ENCODE measurements at regions not wholly inside any gene's neighbourhood (a gene's known extent, or its start where the extent isn't known, plus 50 kb on each side); places are given as distances from the start of the nearest gene placed in this dataset.
A peak's percentile ranks its signal among the peaks of the same experiment; 100 is the strongest.
"Not testable (repeated sequence)": the region's sequence is repeated elsewhere in the genome, so short reads cannot be mapped to it uniquely, and the experiment has no call there.

DNA sequence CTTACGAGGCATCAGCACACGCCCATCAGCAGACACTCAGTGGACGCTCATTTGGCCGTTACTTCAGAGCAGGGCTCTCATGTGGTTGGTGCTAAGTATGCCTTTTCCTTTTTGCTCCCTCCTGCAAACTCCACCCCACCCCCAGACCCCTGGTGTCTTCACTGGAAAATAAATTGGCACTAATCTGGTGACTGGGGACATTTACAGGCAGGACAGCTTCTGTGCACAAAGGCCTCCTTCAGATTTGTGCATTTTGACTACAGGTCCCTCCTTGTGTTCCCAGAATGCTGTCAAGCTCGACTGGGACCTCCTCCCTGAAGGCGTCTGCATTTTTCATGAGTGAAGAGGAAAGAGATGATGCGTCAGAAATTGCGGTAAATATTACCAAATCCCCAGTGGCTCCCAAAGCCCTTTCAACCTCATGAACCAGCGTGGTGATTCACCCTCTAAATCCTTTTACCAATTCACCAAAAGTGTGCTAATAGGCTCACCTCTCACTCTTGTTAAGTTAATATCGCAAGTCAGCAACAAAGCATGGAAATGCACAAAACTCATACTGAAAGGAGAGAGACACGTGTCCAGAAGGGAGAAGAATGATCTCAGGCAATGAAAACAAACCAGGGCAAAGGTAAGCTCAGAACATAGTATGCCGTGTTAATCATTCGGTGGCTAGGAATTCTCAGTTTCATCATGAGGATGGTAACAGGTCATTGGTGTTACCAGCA, 119.0 kb downstream of the NKX6-1 start:
- no peak for DNase-seq

GRCh38 chr4:84378983-84379382, 120.1 kb downstream of the NKX6-1 start:
- DNase-seq = no peak

- DNase-seq = no peak
Measured at GRCh38 chr4:84378356-84378755, 120.7 kb downstream of the NKX6-1 start.

DNA sequence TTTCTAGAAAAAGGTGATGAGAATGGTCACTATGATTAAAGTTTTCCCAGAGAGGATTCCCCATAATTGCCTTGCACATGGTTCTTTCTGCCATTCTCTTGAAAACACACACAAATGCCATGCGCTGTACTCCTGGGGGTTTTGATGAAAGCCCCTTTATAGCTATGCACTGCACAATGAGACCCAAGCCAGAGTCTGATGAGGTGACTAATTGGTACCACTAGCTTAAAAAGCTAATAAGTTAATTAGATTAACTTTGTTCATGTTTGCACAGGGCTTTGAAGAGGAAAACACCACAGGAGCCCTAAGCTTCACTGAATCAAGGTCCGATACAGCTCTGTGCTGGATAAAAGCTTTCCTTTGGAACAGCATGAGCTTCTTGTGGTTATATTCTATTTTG, 132.2 kb downstream of the NKX6-1 start:
- no peak for DNase-seq

- DNase-seq = no peak
Measured at GRCh38 chr4:84366161-84366560, 132.9 kb downstream of the NKX6-1 start.

DNA sequence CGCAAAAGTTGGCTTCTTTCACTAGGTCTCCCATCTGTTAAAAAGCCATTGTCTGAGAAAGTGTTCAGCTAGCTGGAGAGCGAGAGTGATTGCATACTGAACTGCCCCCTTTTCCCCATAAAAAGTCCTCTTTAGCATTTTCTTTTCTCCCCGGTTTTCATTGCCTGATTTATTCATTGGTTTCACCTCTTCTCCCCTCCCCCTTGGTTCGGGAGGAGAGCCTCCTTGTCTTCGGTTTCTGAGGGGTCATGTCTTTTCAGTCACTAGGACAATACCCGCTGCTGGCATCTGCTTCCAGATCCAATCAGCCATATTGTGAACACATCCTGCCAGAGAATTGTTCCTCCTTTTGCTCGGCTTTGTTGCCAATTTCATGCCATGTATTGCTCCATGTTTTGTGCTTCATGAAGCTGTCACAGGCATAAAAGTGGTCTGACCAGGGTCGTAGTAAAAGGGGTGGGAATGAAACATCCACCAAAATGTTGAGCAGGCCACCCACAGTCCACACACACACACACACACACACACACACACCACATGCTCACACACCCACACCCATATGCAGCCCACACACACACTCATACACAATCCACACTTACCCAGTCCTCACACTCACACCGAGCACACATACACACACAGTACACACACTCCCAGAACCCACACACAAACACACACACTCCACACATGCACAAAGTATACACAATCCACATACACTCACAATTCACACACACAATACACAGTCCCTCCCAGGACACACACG, 136.0 kb downstream of the NKX6-1 start:
- no peak for DNase-seq

- DNase-seq = no peak
Measured at GRCh38 chr4:84342161-84342560, 156.9 kb downstream of the NKX6-1 start.

DNA sequence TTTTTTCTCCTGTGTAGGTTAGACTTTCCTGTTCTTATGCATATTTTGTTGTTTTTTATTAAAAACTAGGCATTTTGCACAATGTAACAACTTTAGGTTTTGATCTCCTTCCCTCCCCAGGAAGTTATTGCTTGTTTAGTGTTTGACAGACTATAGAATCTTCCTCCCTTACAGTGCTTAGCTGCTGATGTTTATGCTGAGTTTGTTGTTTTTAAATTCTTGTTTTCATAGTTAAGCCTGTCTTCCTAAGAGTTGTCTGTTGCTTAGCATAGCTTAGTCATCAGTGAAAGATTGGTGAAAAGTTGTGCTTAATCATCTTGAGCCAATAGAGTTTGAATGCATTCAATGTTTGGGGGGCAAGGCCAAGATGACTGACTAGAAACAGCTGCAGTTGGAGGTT, 157.5 kb downstream of the NKX6-1 start:
- DNase-seq = no peak

GRCh38 chr4:84338367-84338766, 160.7 kb downstream of the NKX6-1 start:
- DNase-seq = no peak

DNA sequence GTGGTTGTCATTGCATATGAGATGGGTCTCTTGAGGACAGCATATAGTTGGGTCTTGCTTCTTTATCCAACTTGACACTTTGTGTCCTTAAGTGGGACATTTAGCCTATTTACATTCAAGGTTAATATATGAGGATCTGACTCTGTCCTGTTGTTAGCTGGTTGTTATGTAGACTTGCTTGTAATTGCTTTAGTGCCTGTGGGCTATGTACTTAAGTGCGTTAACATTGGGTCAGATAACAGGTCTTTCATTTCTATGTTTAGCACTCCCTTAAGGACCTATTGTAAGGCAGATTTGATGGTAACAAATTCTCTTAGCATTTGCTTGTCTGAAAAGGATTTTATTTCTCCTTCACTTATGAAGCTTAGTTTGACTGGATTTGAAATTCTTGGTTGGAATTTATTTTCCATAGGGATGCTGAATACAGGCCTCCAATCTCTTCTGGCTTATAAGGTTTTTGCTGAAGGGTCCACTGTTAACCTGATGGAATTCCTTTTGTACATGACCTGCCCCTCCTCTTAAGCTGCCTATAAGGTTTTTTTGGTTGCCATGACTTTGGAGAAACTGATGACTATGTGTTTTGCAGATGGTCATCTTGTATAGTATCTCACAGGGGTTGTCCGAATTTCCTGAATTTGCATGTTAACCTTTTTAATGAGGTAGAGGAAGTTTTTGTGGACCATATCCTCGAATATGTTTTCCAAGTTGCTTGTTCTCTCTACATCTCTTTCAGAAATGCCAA, 162.0 kb downstream of the NKX6-1 start:
- no peak for DNase-seq

- no peak for DNase-seq
Measured at GRCh38 chr4:84327526-84327925, 171.6 kb downstream of the NKX6-1 start.

DNA sequence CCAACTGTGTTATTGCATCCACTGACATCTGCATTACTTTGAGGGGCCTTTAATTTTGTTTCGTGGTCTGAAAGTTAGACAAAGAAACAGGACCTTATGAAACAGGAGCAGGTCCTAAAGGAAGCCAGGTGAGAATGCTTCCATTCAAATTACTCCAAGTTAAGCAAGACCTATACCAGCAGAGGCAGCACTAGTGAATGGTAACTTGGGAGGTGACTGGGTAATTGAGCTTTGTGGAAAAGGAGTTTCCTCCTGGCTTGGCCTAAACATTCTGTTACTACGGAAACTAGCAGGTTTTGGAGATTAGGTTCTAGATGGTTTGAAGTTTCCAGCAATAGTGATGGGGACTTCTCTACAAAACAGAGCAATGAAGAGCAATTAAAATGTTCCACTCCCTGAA, 173.5 kb downstream of the NKX6-1 start:
- no peak for DNase-seq

GRCh38 chr4:84324303-84325245, 174.5 kb downstream of the NKX6-1 start:
- peak in 10 of 51 donors; percentile 0 to 14 (median 2) for DNase-seq

DNA sequence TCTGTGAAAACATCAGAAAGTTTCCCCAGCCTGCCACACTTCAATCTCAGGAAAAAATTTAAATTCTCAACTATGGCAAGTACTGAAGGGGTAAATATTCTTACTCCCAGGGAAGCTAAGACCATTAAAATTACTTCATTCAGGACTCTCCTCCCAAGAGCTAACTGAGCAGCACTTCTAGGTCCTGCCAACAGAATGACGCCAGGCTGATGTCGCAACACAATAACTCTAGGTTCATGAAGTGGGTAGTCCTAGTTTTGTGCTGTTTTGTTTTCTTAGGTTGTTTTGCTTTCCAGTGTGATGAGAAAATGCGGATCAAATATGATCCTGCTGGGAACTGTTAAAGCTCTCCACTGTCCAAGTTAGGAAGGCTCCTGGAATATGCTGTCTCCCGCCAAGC, 180.0 kb downstream of the NKX6-1 start:
- peak in 4 of 51 donors; percentile 0 to 25 (median 12) for DNase-seq

GRCh38 chr4:84317513-84317912, 181.6 kb downstream of the NKX6-1 start:
- DNase-seq = no peak

GRCh38 chr4:84312426-84313012, 186.6 kb downstream of the NKX6-1 start:
- no peak for DNase-seq

DNA sequence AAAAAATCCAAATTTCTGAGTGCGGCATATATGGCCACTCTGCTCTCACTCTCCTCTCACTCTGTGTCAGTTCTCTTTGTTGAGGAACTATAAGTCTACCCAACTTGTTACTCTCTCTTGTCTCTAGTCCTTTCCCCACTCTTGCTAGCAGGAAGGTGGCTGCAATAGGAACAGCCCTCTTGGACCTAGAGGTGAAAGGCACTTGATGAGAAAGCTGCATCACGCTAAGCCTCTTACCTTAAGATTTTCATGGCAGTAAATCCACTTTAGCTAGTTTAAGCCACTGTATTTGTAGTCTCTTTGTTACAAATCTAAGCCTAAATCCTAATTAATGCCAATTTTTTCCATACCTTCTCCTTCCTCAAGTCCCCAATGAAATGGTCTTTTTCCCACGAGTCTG, 189.9 kb downstream of the NKX6-1 start:
- no peak for DNase-seq

DNA sequence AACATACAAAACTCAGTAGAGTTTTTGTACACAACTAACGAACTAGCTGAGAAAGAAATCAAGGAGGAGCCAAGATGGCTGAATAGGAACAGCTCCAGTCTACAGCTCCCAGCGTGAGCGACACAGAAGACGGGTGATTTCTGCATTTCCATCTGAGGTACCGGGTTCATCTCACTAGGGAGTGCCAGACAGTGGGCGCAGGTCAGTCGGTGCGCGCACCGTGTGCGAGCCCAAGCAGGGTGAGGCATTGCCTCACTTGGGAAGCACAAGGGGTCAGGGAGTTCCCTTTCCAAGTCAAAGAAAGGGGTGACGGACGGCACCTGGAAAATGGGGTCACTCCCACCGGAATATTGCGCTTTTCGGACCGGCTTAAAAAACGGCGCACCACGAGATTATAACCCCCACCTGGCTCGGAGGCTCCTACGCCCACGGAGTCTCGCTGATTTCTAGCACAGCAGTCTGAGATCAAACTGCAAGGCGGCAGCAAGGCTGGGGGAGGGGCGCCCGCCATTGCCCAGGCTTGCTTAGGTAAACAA, 200.3 kb downstream of the NKX6-1 start:
- DNase-seq = not testable (repeated sequence)

GRCh38 chr4:84298023-84298718, 200.9 kb downstream of the NKX6-1 start:
- DNase-seq = no peak

DNA sequence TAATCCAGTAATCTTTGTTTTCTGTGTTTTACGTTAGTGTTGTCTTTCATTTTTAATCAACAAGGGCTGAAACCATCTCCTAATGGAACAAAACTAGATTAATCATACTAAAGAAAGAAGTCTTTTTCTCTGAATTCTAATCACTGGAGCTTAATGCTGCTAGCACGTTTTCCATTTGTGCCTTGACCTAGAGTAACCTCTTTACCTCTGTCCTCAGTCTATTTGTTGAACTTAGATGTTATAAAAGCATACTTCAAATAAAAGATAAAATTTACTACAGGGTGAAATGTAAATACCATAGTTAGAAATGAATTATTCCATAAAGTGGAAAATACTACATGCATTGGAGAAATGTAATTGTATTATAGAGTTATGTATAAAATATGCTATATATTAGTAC, 207.1 kb downstream of the NKX6-1 start:
- DNase-seq = no peak

All from hypothalamus (tissue), 51 donors.